LNCaP clone FGC (cell line): ENCODE measurements at regions not wholly inside any gene's neighbourhood (a gene's known extent, or its start where the extent isn't known, plus 50 kb on each side); places are given as distances from the start of the nearest gene placed in this dataset.
"Not testable (repeated sequence)": the region's sequence is repeated elsewhere in the genome, so short reads cannot be mapped to it uniquely, and the experiment has no call there.

Experiments used
- DNase-seq: peaks from one replicate; pipeline ENCODE4 v3.0.0-alpha.2; 2011; ENCODE audit warnings: low read depth
- H3K4me3 ChIP-seq: 2 replicates; pipeline ENCODE4 v1.5.1; 2011; ENCODE audit warnings: mild to moderate bottlenecking, low read depth, low read length, control low read depth
- CTCF ChIP-seq: IDR thresholded peaks from 2 replicates; pipeline ENCODE4 v1.5.1; 2012; ENCODE audit warnings: mild to moderate bottlenecking; ENCODE audit not compliant: control insufficient read depth, insufficient read depth; ENCODE audit errors: extremely low read depth

- H3K4me3 ChIP-seq = no peak overlapping the region
- no peak for DNase-seq
- TF ChIP-seq CTCF = no peak
Observed at GRCh38 chr6:93677264-93677965, 258.1 kb upstream of the EPHA7 start.

- H3K4me3 ChIP-seq = no peak overlapping the region
- no peak for TF ChIP-seq CTCF
- DNase-seq = no peak
Observed at GRCh38 chr6:93676581-93676980, 257.2 kb upstream of the EPHA7 start.

- no peak overlapping the region for H3K4me3 ChIP-seq
- no peak for TF ChIP-seq CTCF
- no peak for DNase-seq
Observed at GRCh38 chr6:93675856-93676417, 256.6 kb upstream of the EPHA7 start.

- TF ChIP-seq CTCF = no peak
- no peak overlapping the region for H3K4me3 ChIP-seq
- no peak for DNase-seq
Observed at GRCh38 chr6:93663111-93663510, 243.8 kb upstream of the EPHA7 start.

GRCh38 chr6:93654548-93654947 lies 235.2 kb upstream of the EPHA7 start:
- no peak for DNase-seq
- H3K4me3 ChIP-seq = no peak overlapping the region
- TF ChIP-seq CTCF = no peak

GRCh38 chr6:93644611-93645010 lies 225.3 kb upstream of the EPHA7 start:
- no peak for TF ChIP-seq CTCF
- DNase-seq = peak; percentile 42
- H3K4me3 ChIP-seq = no peak overlapping the region

- TF ChIP-seq CTCF = no peak
- no peak overlapping the region for H3K4me3 ChIP-seq
- no peak for DNase-seq
Observed at GRCh38 chr6:93639126-93639525, 219.8 kb upstream of the EPHA7 start.

- DNase-seq = not testable (repeated sequence)
- H3K4me3 ChIP-seq = peak overlapping the region; percentile 5; the same call in 1 of the 2 replicates
Observed at GRCh38 chr6:93636987-93637664, 217.8 kb upstream of the EPHA7 start.
